WTC11 (cell line): ENCODE measurements at regions not wholly inside any gene's neighbourhood (a gene's known extent, or its start where the extent isn't known, plus 50 kb on each side); places are given as distances from the start of the nearest gene placed in this dataset.

Experiments
- CTCF ChIP-seq: fragments of 200-600 bp; IDR thresholded peaks from 2 replicates; pipeline ENCODE4 v1.8.0; 2022; ENCODE audit warnings: antibody characterized with exemption
- JUN ChIP-seq: sonication (generic); formaldehyde crosslinking; IDR thresholded peaks from 2 replicates; pipeline ENCODE4 v1.8.0; 2023; ENCODE audit warnings: mild to moderate bottlenecking, missing genetic modification reagents
- SMAD3 ChIP-seq: sonication (generic); formaldehyde crosslinking; IDR thresholded peaks from 2 replicates; pipeline ENCODE4 v1.8.0; 2022; ENCODE audit warnings: missing genetic modification reagents, mild to moderate bottlenecking, borderline replicate concordance
- ZNF121 ChIP-seq: sonication (generic); formaldehyde crosslinking; IDR thresholded peaks from 2 replicates; pipeline ENCODE4 v1.8.0; 2023; ENCODE audit warnings: missing genetic modification reagents
- ZNF317 ChIP-seq: sonication (generic); formaldehyde crosslinking; IDR thresholded peaks from 2 replicates; pipeline ENCODE4 v1.8.1; 2023; ENCODE audit warnings: low read depth, mild to moderate bottlenecking, moderate library complexity, missing genetic modification reagents, borderline replicate concordance

- TF ChIP-seq CTCF (no peak), SMAD3 (CRISPR knock-in tag) (no peak), ZNF121 (CRISPR knock-in tag) (no peak), JUN (no peak), ZNF317 (no peak)
Observed at GRCh38 chr4:37051866-37052265, 192.7 kb upstream of the NWD2 start.
